ENCODE measurements at regions not wholly inside any gene's neighbourhood (a gene's known extent, or its start where the extent isn't known, plus 50 kb on each side); places are given as distances from the start of the nearest gene placed in this dataset.
"Not testable (repeated sequence)": the region's sequence is repeated elsewhere in the genome, so short reads cannot be mapped to it uniquely, and the experiment has no call there.

DNA sequence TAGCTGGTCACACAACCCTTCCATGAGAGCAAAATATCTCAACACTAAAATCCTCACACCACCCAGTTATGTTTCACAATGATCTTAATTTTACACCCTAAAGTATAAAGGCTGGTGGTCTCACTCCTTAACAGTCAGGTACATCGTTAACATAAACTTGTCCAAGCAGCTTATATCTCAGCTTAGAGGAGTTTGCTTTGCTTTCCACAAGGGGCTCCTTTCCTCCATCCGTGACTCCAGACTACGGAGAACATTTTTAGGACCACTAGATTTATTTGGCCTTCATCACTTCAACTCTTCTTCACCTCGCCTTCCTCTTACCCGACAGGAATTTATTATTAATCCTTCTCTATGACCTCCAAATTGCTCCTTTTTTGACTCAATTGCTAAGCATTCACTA, 1014.1 kb upstream of the NUDT12 start:
- DNase-seq (ENCODE audit: low spot score), result no peak
- no peak for TF ChIP-seq CTCF (IDR thresholded peaks at IDR 0.05; ENCODE audit: extremely low read depth, insufficient read depth, missing control alignments)
- in situ Hi-C loops (cut with MboI; ENCODE audit: low pct_unique_long_range_greater_than_20kb, low sequenced_read_pairs, unreplicated experiment), result no loop called here

DNA sequence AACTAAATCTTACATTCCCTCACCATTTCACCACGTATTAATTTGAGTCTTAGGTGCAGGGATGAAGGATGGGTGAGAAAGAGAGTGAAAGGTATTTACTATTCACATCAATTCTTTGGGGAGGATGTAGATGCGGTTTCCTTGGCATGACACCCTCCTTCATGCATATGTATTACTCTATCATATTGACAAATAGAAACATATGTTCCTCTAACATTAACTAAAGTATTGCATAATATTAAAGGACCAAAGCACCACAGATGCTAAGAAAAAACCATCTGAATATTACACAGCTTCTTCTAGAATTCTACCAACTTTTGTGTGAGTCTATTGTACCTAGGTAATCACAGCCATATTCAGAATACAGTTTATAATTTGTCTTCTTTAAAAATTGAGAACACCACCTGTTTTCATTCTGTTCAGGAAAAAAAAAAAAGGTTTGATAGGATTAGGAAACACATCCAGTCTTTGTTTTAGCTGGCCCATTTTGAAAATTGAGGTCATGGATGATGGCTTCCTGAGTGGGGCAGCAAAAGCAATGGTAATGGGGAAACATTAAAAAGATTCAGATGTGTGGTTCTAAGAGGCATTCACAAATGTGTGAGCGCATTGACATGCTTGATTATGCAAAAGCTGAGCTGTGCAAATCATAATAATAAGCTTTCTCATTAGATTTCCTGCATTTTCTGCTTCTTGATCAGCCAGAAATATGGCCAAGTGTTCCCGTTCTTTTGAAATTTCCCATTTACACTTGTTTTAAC, 1011.5 kb upstream of the NUDT12 start:
- no peak for TF ChIP-seq CTCF (IDR thresholded peaks at IDR 0.05; ENCODE audit: extremely low read depth, insufficient read depth, missing control alignments)
- in situ Hi-C loops (cut with MboI; ENCODE audit: low pct_unique_long_range_greater_than_20kb, low sequenced_read_pairs, unreplicated experiment), result no loop called here
- DNase-seq (ENCODE audit: low spot score), result no peak

DNA sequence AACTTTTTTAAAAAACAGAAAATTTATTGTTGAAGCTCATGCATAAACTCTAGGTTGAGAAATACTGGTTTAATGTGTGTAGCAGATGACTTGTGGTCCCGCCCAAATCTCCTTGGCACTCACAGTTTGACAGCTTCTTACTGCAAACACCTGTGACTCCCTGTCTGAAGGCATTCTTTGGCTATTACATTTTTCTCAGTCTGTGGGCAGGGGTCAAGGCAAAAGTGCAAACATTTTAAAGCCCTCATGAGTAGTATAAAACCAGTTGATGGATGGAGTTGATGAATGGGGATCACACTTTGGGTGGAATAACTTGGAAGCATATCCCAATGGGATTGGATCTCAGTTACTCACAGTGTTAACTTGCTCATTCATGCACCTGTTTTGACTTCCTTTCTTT, 1007.0 kb upstream of the NUDT12 start:
- no peak for TF ChIP-seq CTCF (IDR thresholded peaks at IDR 0.05; ENCODE audit: extremely low read depth, insufficient read depth, missing control alignments)
- DNase-seq (ENCODE audit: low spot score), result no peak
- in situ Hi-C loops (cut with MboI; ENCODE audit: low pct_unique_long_range_greater_than_20kb, low sequenced_read_pairs, unreplicated experiment), result no loop called here

DNA sequence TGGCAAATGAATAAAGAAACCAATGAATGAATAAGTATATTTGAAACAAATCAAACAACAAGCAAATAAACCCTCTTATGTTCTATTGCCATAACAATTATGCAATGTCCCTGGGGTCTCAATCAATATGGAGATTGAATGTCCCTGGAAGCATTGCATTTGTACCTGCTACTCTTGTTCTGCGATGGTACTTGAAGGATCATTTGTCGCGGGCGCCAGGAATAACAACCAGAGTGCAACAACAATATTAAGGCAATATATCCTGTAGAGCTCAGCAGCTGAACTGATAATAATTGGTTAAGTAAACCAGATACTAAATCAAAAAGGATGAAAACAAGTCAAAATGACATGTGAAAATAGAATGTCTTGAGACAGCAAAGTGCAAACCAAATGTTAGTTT, 1001.9 kb upstream of the NUDT12 start:
- in situ Hi-C loops (cut with MboI; ENCODE audit: low pct_unique_long_range_greater_than_20kb, low sequenced_read_pairs, unreplicated experiment), result no loop called here
- DNase-seq (ENCODE audit: low spot score), result no peak
- TF ChIP-seq CTCF (IDR thresholded peaks at IDR 0.05; ENCODE audit: extremely low read depth, insufficient read depth, missing control alignments), result no peak

GRCh38 chr5:104556957-104557356, 994.4 kb upstream of the NUDT12 start:
- no peak for TF ChIP-seq CTCF (IDR thresholded peaks at IDR 0.05; ENCODE audit: extremely low read depth, insufficient read depth, missing control alignments)
- in situ Hi-C loops (cut with MboI; ENCODE audit: low pct_unique_long_range_greater_than_20kb, low sequenced_read_pairs, unreplicated experiment), result no loop called here
- DNase-seq (ENCODE audit: low spot score), result no peak

GRCh38 chr5:104551628-104552027, 989.0 kb upstream of the NUDT12 start:
- TF ChIP-seq CTCF (IDR thresholded peaks at IDR 0.05; ENCODE audit: extremely low read depth, insufficient read depth, missing control alignments), result no peak
- in situ Hi-C loops (cut with MboI; ENCODE audit: low pct_unique_long_range_greater_than_20kb, low sequenced_read_pairs, unreplicated experiment), result no loop called here
- DNase-seq (ENCODE audit: low spot score), result no peak

DNA sequence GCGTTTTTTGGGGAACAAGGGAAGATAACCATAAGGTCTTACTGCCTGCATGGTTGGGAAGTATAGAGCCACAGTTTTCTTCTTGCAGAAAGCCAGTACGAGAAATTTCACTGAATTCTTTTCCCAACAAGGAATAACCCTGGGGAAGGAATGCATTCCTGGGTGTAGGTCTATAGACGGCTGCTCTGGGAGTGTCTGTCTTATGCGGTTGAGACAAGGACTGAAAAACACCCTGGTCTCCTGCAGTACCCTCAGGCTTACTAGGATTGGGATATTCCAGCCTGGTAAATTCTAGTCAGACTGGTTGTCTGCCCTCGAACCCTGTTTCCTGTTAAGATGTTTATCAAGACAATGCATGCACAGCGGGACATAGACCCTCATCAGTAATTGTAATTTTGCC, 984.3 kb upstream of the NUDT12 start:
- in situ Hi-C loops (cut with MboI; ENCODE audit: low pct_unique_long_range_greater_than_20kb, low sequenced_read_pairs, unreplicated experiment); DNase-seq (ENCODE audit: low spot score): not testable (repeated sequence)
